Thoracic aorta (tissue), 2 donors: ENCODE measurements at regions not wholly inside any gene's neighbourhood (a gene's known extent, or its start where the extent isn't known, plus 50 kb on each side); places are given as distances from the start of the nearest gene placed in this dataset.

ENCODE experiments used
- ATAC-seq: fragments of 150-250 bp; one replicate; pipeline ENCODE4 v1.8.0; 2017; ENCODE audit warnings: low read depth; ENCODE audit not compliant: insufficient number of reproducible peaks, low FRiP score
- DNase-seq: peaks from one replicate; pipeline ENCODE4 v3.0.0-alpha.2; 2020; ENCODE audit warnings: low spot score
- H3K27ac ChIP-seq, 2 donors: fragments of 200-600 bp; sonication (generic); 1 replicate in 1 of 2; 2 replicates in 1 of 2; pipeline ENCODE4 v1.5.1; 2016; ENCODE audit warnings: mild to moderate bottlenecking in 2 of 2, moderate library complexity in 2 of 2
- H3K27me3 ChIP-seq: fragments of 200-600 bp; sonication (generic); replicated peaks from 2 replicates; pipeline ENCODE4 v1.6.0; 2016; ENCODE audit warnings: mild to moderate bottlenecking; ENCODE audit not compliant: insufficient read depth
- H3K36me3 ChIP-seq: fragments of 200-600 bp; sonication (generic); one replicate; pipeline ENCODE4 v1.5.1; 2016
- H3K4me1 ChIP-seq, 2 donors: fragments of 200-600 bp; sonication (generic); 1 replicate in 1 of 2; 2 replicates in 1 of 2; pipeline versions ENCODE4 v1.5.1 to v1.6.0; 2016; ENCODE audit warnings: low read depth in 2 of 2, mild to moderate bottlenecking in 1 of 2; ENCODE audit not compliant: control insufficient read depth in 1 of 2
- H3K4me3 ChIP-seq: fragments of 200-600 bp; sonication (generic); 2 replicates; pipeline ENCODE4 v1.5.1; 2016; ENCODE audit warnings: mild to moderate bottlenecking
- H3K9me3 ChIP-seq: fragments of 200-600 bp; sonication (generic); 2 replicates; pipeline ENCODE4 v1.5.1; 2016
- TF ChIP-seq, protein P1 (sequence below): fragments of 200-600 bp; sonication (generic); IDR thresholded peaks from one replicate; pipeline ENCODE4 v1.5.1; 2019; ENCODE audit warnings: antibody characterized with exemption

DNA sequence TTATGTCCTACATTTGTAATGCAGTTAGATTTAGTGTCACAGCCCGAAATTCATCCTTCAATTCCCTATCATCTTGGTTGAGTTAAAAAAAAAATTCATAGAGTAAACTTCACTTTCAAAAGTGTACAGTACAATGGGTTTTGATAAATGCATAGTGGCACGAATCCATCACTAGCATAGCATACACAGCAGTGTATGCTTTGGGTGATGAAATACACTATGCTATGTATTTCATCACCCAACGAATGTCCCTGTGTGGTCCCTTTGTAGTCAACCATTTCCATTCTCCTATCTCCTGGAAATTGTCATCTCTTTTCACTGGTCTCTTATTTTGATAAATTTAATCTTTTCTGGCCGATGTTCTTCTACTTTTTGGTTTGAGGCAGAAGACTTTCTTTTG lies 129.4 kb upstream of the BASP1 start:
- Histone ChIP-seq H3K27ac (no peak overlapping the region), H3K36me3 (no peaks in the 10 kb centered on the region)
- no peak for ATAC-seq

DNA sequence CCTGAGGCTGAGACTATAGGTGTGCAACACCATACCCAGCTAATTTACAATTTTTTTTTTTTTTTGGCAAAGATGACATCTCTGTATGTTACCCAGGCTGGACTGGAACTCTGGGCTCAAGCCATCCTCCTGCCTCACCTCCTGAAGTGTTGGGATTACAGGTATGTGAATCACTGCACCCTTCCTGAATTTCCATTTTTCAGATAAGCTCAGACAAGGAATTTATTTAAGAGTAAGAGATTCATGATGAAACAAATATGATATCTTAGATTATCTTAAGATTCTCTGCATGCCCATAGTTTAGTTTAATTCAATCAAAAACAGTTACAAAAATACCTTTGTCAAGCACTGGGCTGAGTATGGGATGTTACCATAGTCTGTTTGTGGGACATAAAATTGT lies 128.4 kb upstream of the BASP1 start:
- Histone ChIP-seq H3K4me3 (no peak overlapping the region), H3K27ac (no peak overlapping the region), H3K27me3 (no peaks in the 10 kb centered on the region), H3K9me3 (no peaks in the 10 kb centered on the region), H3K4me1 (no peaks in the 10 kb centered on the region), H3K36me3 (no peaks in the 10 kb centered on the region)
- no peak for DNase-seq
- TF ChIP-seq, protein P1, sequence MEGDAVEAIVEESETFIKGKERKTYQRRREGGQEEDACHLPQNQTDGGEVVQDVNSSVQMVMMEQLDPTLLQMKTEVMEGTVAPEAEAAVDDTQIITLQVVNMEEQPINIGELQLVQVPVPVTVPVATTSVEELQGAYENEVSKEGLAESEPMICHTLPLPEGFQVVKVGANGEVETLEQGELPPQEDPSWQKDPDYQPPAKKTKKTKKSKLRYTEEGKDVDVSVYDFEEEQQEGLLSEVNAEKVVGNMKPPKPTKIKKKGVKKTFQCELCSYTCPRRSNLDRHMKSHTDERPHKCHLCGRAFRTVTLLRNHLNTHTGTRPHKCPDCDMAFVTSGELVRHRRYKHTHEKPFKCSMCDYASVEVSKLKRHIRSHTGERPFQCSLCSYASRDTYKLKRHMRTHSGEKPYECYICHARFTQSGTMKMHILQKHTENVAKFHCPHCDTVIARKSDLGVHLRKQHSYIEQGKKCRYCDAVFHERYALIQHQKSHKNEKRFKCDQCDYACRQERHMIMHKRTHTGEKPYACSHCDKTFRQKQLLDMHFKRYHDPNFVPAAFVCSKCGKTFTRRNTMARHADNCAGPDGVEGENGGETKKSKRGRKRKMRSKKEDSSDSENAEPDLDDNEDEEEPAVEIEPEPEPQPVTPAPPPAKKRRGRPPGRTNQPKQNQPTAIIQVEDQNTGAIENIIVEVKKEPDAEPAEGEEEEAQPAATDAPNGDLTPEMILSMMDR = no peak
- ATAC-seq = no peak

More for the DNA sequence above, 129.4 kb upstream of the BASP1 start:
- Histone ChIP-seq H3K4me3 (no peak overlapping the region), H3K9me3 (no peaks in the 10 kb centered on the region), H3K4me1 (no peaks in the 10 kb centered on the region), H3K27me3 (no peaks in the 10 kb centered on the region)
- TF ChIP-seq, protein P1 = no peak
- no peak for DNase-seq

DNA sequence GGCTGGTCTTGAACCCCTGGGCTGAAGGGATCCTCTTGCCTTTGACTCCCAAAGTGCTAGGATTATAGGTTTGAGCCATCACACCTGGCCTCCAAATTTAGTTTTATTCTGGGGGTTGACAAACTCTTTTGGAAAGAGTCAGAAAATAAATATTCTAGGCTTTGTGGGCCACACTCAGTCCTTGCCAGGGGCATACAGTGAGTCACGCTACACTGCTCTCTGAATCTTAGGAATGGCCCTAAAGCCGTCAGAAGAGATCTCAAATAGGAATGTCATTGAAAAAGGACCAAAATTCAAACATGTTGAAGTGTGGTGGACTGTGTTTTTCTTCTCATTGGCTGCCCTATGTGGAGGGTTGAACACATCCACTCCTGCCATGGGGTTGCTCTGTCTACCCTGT lies 127.7 kb upstream of the BASP1 start:
- Histone ChIP-seq H3K9me3 (no peaks in the 10 kb centered on the region), H3K4me1 (peaks cover 0 to 3% of the 10 kb centered on the region in 2 donors), H3K27me3 (no peaks in the 10 kb centered on the region), H3K4me3 (no peak overlapping the region), H3K27ac (no peak overlapping the region), H3K36me3 (no peaks in the 10 kb centered on the region)
- ATAC-seq (no peak), DNase-seq (no peak)
- TF ChIP-seq, protein P1 = no peak

DNA sequence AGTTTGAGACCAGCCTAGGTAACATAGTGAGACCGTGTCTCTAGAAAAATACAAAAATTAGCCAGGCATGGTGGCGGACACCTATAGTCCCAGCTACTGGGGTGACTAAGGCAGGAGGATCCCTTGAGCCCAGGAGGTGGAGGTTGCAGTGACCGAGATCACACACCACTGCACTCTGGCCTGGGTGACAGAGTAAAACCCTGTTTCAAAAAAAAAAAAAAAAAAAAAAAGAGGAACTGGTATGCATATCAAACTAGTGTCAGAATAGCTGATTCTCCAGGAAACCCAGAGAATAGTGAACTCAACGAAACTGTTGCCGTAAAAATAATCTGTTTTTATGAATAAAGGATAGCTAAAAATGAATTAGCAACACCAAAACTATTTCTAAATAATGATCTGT lies 126.6 kb upstream of the BASP1 start:
- no peaks in the 10 kb centered on the region for H3K27me3 ChIP-seq
- H3K27ac ChIP-seq = no peak overlapping the region

DNA sequence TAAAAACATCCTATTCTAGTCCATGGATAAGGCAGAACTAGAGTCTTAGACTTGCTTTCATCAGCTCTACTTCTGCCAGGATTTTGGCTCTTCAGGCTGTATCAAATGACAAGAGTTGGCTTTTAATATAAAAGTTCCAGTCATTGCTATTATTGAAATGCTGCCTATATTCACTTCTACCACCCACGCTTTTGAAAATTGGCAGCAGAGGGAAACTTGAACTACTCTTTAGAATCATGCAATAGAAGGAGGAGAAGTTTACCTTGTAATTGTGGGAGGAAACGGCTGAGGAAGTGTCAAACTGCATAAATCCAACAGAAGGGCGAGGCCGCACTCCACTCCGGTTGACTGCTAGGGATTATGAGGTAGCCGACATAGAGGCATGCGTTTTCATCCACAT lies 122.6 kb upstream of the BASP1 start:
- Histone ChIP-seq H3K27me3 (no peaks in the 10 kb centered on the region), H3K4me1 (peaks cover 0 to 9% of the 10 kb centered on the region in 2 donors), H3K4me3 (no peak overlapping the region), H3K9me3 (no peaks in the 10 kb centered on the region), H3K27ac (no peak overlapping the region), H3K36me3 (no peaks in the 10 kb centered on the region)
- DNase-seq (no peak), ATAC-seq (no peak)
- TF ChIP-seq, protein P1 = no peak

More for the DNA sequence above, 126.6 kb upstream of the BASP1 start:
- ATAC-seq (no peak), DNase-seq (no peak)
- Histone ChIP-seq H3K4me3 (no peak overlapping the region), H3K36me3 (no peaks in the 10 kb centered on the region), H3K9me3 (no peaks in the 10 kb centered on the region), H3K4me1 (peaks cover 0 to 9% of the 10 kb centered on the region in 2 donors)
- TF ChIP-seq, protein P1 = no peak
